ENCODE measurements at regions not wholly inside any gene's neighbourhood (a gene's known extent, or its start where the extent isn't known, plus 50 kb on each side); places are given as distances from the start of the nearest gene placed in this dataset.

DNA sequence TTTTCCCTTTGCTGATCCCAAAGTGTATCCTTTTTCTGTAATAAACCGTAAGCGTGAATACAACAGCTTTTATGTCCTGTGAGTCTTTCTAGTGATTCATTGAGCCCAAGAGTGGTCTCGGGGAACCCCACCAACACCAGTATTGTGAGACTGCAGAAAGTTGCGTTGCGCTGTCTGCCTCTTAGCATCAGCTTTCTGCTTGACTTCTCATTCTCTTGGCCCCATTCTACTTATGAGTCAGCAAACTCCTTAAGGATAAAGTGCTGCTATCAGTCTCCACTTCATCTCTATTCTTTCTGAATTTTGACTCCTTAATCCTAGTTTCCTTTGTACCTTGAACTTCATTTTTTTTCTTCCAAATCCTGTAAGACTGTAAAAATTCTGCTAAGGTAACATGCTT is 184.3 kb upstream of the MBL2 start:
- Histone ChIP-seq H3K79me2 (ENCODE audit: control insufficient read depth, insufficient read depth, low read length) (no peaks in the 10 kb centered on the region), H3K9me1 (ENCODE audit: control insufficient read depth, extremely low read depth, insufficient read depth, low read length) (no peaks in the 10 kb centered on the region), H3K27ac (ENCODE audit: control insufficient read depth, insufficient read depth, low read length) (no peak overlapping the region), H3K4me3 (ENCODE audit: control insufficient read depth in 2 of 3, extremely low read depth in 1 of 3, insufficient read depth in 2 of 3, low read depth in 1 of 3, low read length in 3 of 3) (no peak overlapping the region), H3K9ac (ENCODE audit: control insufficient read depth, extremely low read depth, insufficient read depth, low read length) (no peak overlapping the region), H3K36me3 (ENCODE audit: control insufficient read depth in 2 of 2, extremely low read depth in 1 of 2, insufficient read depth in 2 of 2, low read length in 2 of 2) (no peaks in the 10 kb centered on the region), H3K9me3 (ENCODE audit: control insufficient read depth, low read depth, low read length) (no peaks in the 10 kb centered on the region), H3K4me2 (ENCODE audit: control insufficient read depth, extremely low read depth, insufficient read depth, low read depth, low read length) (no peak overlapping the region), H4K20me1 (ENCODE audit: control insufficient read depth, extremely low read depth, insufficient read depth, low read length) (no peaks in the 10 kb centered on the region), H3K27me3 (ENCODE audit: control insufficient read depth, extremely low read depth, insufficient read depth, low read length) (no peaks in the 10 kb centered on the region), H3K4me1 (ENCODE audit: control insufficient read depth, extremely low read depth, insufficient read depth, low read length) (no peaks in the 10 kb centered on the region), H2AFZ (ENCODE audit: control insufficient read depth, low read length) (no peak overlapping the region)
- TF ChIP-seq EZH2 (IDR thresholded peaks at IDR 0.05; ENCODE audit: low read length) = no peak
- TF ChIP-seq, protein P1, sequence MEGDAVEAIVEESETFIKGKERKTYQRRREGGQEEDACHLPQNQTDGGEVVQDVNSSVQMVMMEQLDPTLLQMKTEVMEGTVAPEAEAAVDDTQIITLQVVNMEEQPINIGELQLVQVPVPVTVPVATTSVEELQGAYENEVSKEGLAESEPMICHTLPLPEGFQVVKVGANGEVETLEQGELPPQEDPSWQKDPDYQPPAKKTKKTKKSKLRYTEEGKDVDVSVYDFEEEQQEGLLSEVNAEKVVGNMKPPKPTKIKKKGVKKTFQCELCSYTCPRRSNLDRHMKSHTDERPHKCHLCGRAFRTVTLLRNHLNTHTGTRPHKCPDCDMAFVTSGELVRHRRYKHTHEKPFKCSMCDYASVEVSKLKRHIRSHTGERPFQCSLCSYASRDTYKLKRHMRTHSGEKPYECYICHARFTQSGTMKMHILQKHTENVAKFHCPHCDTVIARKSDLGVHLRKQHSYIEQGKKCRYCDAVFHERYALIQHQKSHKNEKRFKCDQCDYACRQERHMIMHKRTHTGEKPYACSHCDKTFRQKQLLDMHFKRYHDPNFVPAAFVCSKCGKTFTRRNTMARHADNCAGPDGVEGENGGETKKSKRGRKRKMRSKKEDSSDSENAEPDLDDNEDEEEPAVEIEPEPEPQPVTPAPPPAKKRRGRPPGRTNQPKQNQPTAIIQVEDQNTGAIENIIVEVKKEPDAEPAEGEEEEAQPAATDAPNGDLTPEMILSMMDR (optimal IDR thresholded peaks at IDR 0.05 in 1 of 3, IDR thresholded peaks at IDR 0.05 in 1 of 3, conservative IDR thresholded peaks at IDR 0.05 in 1 of 3; ENCODE audit: extremely low read depth in 1 of 3, insufficient read depth in 2 of 3, low read length in 3 of 3) = no peak
- no peak for DNase-seq (ENCODE audit: low read depth, low spot score)
- FAIRE-seq = peak; percentile 44
- dilution Hi-C loops (cut with MboI; ENCODE audit: extremely low pct_ligation_motif_present, low sequenced_read_pairs) = no loop called here

DNA sequence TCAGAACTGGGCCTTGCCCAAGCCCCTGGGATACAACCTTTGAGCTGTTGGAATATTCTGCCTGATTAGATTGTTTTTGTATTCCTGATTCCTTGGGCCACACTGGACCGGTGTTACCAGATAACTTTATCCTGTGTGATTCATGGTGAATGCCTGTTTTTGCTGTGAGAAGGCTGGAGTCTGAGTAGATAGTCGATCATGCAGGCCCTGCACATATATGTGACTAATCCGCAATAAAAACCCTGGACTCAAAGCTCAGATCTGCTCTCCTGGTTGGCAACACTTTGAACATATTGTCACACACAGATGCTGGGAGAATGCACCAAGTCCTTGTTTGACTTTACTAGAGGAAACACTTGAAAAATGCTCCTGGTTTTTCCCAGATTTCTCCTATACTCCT is 183.9 kb upstream of the MBL2 start:
- Histone ChIP-seq H3K9me1 (ENCODE audit: control insufficient read depth, extremely low read depth, insufficient read depth, low read length) (no peaks in the 10 kb centered on the region), H3K4me3 (ENCODE audit: control insufficient read depth in 2 of 3, extremely low read depth in 1 of 3, insufficient read depth in 2 of 3, low read depth in 1 of 3, low read length in 3 of 3) (no peak overlapping the region), H3K9ac (ENCODE audit: control insufficient read depth, extremely low read depth, insufficient read depth, low read length) (no peak overlapping the region), H2AFZ (ENCODE audit: control insufficient read depth, low read length) (no peak overlapping the region), H3K79me2 (ENCODE audit: control insufficient read depth, insufficient read depth, low read length) (no peaks in the 10 kb centered on the region), H4K20me1 (ENCODE audit: control insufficient read depth, extremely low read depth, insufficient read depth, low read length) (no peaks in the 10 kb centered on the region), H3K27me3 (ENCODE audit: control insufficient read depth, extremely low read depth, insufficient read depth, low read length) (no peaks in the 10 kb centered on the region), H3K9me3 (ENCODE audit: control insufficient read depth, low read depth, low read length) (no peaks in the 10 kb centered on the region), H3K36me3 (ENCODE audit: control insufficient read depth in 2 of 2, extremely low read depth in 1 of 2, insufficient read depth in 2 of 2, low read length in 2 of 2) (no peaks in the 10 kb centered on the region), H3K4me2 (ENCODE audit: control insufficient read depth, extremely low read depth, insufficient read depth, low read depth, low read length) (no peak overlapping the region), H3K4me1 (ENCODE audit: control insufficient read depth, extremely low read depth, insufficient read depth, low read length) (no peaks in the 10 kb centered on the region), H3K27ac (ENCODE audit: control insufficient read depth, insufficient read depth, low read length) (no peak overlapping the region)
- FAIRE-seq (peak; percentile 52), DNase-seq (ENCODE audit: low read depth, low spot score) (no peak)
- no peak for TF ChIP-seq EZH2 (IDR thresholded peaks at IDR 0.05; ENCODE audit: low read length)
- TF ChIP-seq, protein P1 (optimal IDR thresholded peaks at IDR 0.05 in 1 of 3, IDR thresholded peaks at IDR 0.05 in 1 of 3, conservative IDR thresholded peaks at IDR 0.05 in 1 of 3; ENCODE audit: extremely low read depth in 1 of 3, insufficient read depth in 2 of 3, low read length in 3 of 3) = no peak
- dilution Hi-C loops (cut with MboI; ENCODE audit: extremely low pct_ligation_motif_present, low sequenced_read_pairs) = no loop called here
